ENCODE measurements at regions not wholly inside any gene's neighbourhood (a gene's known extent, or its start where the extent isn't known, plus 50 kb on each side); places are given as distances from the start of the nearest gene placed in this dataset.
"Not testable (repeated sequence)": the region's sequence is repeated elsewhere in the genome, so short reads cannot be mapped to it uniquely, and the experiment has no call there.

GRCh38 chr9:618478-618877, 223.0 kb upstream of the DMRT1 start:
- Mint-ChIP-seq H3K27ac (no peak overlapping the region), H3K4me1 (peaks cover 5 to 7% (median 6%) of the 10 kb centered on the region in 3 donors), H3K27me3 (peaks cover 1% of the 10 kb centered on the region), H3K36me3 (no peaks in the 10 kb centered on the region), H3K9me3 (no peaks in the 10 kb centered on the region), H3K4me3 (no peak overlapping the region)

DNA sequence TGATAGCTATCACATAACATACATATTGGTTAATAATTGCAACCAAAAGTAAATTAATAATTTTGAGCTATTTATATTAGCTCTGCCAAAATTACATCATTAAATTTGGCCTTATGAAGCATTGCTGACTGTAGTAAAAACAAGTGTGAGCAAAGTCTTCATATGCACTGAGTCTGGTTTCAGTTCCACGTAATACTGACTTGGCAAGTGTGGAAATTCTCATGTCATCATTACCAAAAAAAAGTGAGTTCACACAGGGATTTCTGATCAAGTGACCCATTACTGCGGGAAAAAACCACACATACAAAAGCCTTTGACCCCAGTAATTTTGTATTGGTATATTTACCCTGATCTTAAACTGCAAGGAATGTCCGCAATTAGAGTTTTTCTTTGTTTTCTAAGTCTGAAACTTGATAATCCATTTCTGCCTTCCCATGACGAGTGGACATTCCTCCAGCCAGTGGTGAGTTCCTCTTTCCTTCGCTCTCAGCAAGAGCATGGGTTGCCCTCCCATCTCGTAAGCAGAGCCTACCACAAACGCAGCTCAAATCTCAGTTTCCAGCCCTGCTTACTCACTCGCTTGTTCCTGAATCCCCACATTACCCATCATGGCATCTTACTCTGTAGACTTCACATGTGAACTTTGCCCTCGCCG, 220.2 kb upstream of the DMRT1 start:
- Mint-ChIP-seq H3K9me3 (no peaks in the 10 kb centered on the region), H3K36me3 (no peaks in the 10 kb centered on the region), H3K4me1 (peaks cover 0 to 6% (median 2%) of the 10 kb centered on the region in 3 donors), H3K4me3 (no peak overlapping the region), H3K27ac (no peak overlapping the region), H3K27me3 (peaks cover 1% of the 10 kb centered on the region)

- Mint-ChIP-seq H3K27me3 (peaks cover 1% of the 10 kb centered on the region), H3K4me3 (no peak overlapping the region), H3K9me3 (peaks cover 0 to 2% (median 0%) of the 10 kb centered on the region in 3 donors), H3K27ac (no peak overlapping the region), H3K36me3 (no peaks in the 10 kb centered on the region), H3K4me1 (peaks cover 0 to 10% (median 4%) of the 10 kb centered on the region in 3 donors)
Observed at GRCh38 chr9:624935-625500, 216.5 kb upstream of the DMRT1 start.

GRCh38 chr9:625613-626012, 215.9 kb upstream of the DMRT1 start:
- Mint-ChIP-seq H3K36me3 (no peaks in the 10 kb centered on the region), H3K27me3 (peaks cover 1% of the 10 kb centered on the region), H3K4me1 (peaks cover 0 to 10% (median 4%) of the 10 kb centered on the region in 3 donors), H3K9me3 (peaks cover 0 to 2% (median 0%) of the 10 kb centered on the region in 3 donors), H3K4me3 (no peak overlapping the region), H3K27ac (no peak overlapping the region)

DNA sequence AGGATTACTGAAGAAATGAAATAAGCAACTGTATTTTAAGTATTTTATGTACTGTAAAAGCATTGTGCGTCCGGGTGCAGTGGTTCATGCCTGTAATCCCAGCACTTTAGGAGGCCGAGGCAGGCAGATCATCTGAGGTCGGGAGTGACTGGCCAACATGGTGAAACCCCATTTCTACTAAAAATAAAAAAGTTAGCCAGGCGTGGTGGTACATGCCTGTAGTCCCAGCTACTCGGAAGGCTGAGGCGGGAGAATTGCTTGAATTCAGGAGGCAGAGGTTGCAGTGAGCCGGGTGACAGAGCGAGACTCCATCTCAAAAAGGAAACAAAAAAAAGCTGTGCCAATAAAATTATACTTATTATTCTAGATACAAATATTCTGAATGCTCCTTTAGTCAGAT, 215.4 kb upstream of the DMRT1 start:
- H3K4me3 Mint-ChIP-seq, H3K9me3 Mint-ChIP-seq, H3K36me3 Mint-ChIP-seq, H3K27me3 Mint-ChIP-seq, H3K27ac Mint-ChIP-seq: not testable (repeated sequence)
- peaks cover 0 to 10% (median 4%) of the 10 kb centered on the region in 3 donors for H3K4me1 Mint-ChIP-seq

DNA sequence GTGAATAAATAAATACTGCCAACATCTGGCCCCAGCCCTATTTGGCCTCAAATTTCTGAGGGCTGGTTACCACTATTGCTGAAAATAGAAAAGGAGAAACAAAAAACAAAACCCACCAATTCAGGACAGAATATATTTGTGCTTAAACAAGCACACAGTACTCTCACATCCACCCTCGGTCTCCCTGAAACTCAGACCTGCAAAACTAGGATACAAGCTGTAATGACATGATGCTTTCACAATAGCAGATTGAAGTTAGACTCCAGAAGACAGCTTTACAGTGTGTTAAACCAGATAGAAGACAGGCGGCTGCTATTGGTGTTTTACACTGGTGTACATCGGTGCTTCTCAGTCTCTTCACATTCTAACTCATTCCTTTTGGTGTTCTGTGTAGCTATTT, 214.9 kb upstream of the DMRT1 start:
- peaks cover 0 to 2% (median 0%) of the 10 kb centered on the region in 3 donors for H3K9me3 Mint-ChIP-seq
- H3K27me3 Mint-ChIP-seq = peaks cover 1% of the 10 kb centered on the region
- H3K4me1 Mint-ChIP-seq = peaks cover 0 to 10% (median 8%) of the 10 kb centered on the region in 3 donors
- H3K4me3 Mint-ChIP-seq = no peak overlapping the region
- no peaks in the 10 kb centered on the region for H3K36me3 Mint-ChIP-seq
- no peak overlapping the region for H3K27ac Mint-ChIP-seq

DNA sequence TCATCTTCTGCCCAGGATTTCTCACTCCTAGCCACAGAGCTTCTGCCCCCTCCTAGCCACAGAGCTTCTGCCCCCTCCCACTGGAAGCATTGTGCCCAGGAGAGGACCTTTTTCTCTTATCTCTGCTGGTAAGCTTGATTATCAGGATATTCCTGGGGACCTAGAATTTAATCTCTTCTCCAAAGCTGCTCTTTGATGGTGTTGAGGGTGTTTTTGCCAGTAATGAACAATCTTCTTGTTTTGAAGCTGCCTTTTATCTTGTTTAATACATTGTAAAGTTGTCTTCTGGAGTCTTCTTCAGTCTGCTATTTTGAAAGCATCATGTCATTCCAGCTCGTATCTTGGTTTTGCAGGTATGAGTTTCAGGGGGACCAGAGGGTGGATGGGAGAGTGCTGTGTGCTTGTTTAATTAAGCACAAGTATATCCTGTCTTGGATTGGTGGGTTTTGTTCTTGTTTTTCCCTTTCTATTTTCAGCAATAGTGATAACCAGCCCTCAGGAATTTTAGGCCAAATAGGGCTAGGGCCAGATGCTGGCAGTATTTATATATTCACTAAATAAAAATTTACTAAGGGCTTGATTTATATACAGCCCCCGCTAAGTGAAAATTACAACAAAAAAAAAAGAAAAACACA, 214.0 kb upstream of the DMRT1 start:
- peaks cover 0 to 10% (median 9%) of the 10 kb centered on the region in 3 donors for H3K4me1 Mint-ChIP-seq
- H3K27ac Mint-ChIP-seq = peak overlapping the region in 1 of 3 donors; percentile 17
- H3K9me3 Mint-ChIP-seq = peaks cover 0 to 2% (median 0%) of the 10 kb centered on the region in 3 donors
- no peaks in the 10 kb centered on the region for H3K36me3 Mint-ChIP-seq
- no peak overlapping the region for H3K4me3 Mint-ChIP-seq
- no peaks in the 10 kb centered on the region for H3K27me3 Mint-ChIP-seq

GRCh38 chr9:629146-629545, 212.4 kb upstream of the DMRT1 start:
- Mint-ChIP-seq H3K27ac (no peak overlapping the region), H3K4me3 (no peak overlapping the region), H3K36me3 (peaks cover 2% of the 10 kb centered on the region)

GRCh38 chr9:630817-631216, 210.7 kb upstream of the DMRT1 start:
- no peak overlapping the region for H3K27ac Mint-ChIP-seq

More at GRCh38 chr9:629146-629545, 212.4 kb upstream of the DMRT1 start:
- Mint-ChIP-seq H3K9me3 (peaks cover 0 to 4% (median 3%) of the 10 kb centered on the region in 3 donors), H3K27me3 (no peaks in the 10 kb centered on the region), H3K4me1 (peaks cover 0 to 10% (median 9%) of the 10 kb centered on the region in 3 donors)

GRCh38 chr9:631596-631995, 209.9 kb upstream of the DMRT1 start:
- H3K4me1 Mint-ChIP-seq = peaks cover 0 to 7% (median 4%) of the 10 kb centered on the region in 3 donors
- no peak overlapping the region for H3K27ac Mint-ChIP-seq
- H3K9me3 Mint-ChIP-seq = peaks cover 0 to 6% (median 5%) of the 10 kb centered on the region in 3 donors
- peaks cover 2% of the 10 kb centered on the region for H3K36me3 Mint-ChIP-seq
- H3K27me3 Mint-ChIP-seq = no peaks in the 10 kb centered on the region
- H3K4me3 Mint-ChIP-seq = no peak overlapping the region

More at GRCh38 chr9:630817-631216, 210.7 kb upstream of the DMRT1 start:
- Mint-ChIP-seq H3K4me1 (peaks cover 0 to 8% (median 6%) of the 10 kb centered on the region in 3 donors), H3K27me3 (no peaks in the 10 kb centered on the region), H3K36me3 (peaks cover 2% of the 10 kb centered on the region), H3K9me3 (peaks cover 0 to 6% (median 5%) of the 10 kb centered on the region in 3 donors), H3K4me3 (no peak overlapping the region)

DNA sequence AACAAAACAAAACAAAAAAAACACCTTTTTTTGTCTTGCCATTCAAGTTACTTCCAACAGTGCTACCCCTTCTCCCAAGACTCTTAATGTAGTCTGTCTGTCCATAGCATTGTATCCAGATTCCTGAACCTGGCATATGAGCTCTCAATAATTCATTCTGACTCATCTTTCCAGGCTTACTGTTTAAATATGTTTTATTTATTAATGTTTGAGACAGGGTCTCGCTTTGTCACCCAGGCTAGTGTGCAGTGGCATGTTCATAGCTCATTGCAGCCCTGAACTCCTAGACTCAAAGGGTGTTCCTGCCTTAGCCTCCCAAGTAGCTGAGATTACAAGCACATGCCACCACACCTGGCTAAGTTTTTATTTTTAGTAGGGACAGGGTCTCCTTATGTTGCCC, 208.0 kb upstream of the DMRT1 start:
- peaks cover 2% of the 10 kb centered on the region for H3K36me3 Mint-ChIP-seq
- H3K27me3 Mint-ChIP-seq = no peaks in the 10 kb centered on the region
- peaks cover 0 to 6% (median 5%) of the 10 kb centered on the region in 3 donors for H3K9me3 Mint-ChIP-seq
- no peak overlapping the region for H3K27ac Mint-ChIP-seq
- no peak overlapping the region for H3K4me3 Mint-ChIP-seq
- peaks cover 0 to 7% (median 4%) of the 10 kb centered on the region in 3 donors for H3K4me1 Mint-ChIP-seq

DNA sequence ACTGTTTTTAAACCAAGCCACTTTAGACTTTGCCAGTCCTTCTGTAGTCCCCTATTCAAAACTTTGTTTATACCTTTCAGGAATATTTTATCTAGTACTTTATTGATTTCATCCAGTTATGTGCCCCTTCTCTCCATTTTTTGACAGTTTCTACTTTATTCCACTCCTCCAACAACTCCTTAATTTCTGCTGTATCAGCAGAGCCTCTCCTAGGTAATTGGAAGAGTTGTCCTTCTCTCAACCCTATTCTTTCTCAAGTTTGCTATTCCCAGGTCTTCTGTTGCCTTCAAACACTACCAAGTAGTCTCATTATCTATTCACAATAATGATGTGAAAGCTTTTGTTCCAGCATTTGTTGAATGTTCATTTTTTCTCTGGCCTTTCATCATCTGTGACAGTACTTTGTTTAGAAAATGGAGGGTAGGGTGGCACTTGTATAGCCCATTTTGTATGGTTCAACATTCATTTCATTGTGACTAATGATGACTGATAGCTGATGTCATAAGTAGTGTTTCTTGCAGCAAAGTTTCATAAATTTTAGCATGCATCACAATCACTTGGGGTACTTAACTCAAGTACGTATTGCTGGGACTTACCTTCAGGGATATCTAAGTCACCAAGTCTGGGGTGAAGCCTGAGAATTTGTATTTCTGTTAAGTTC, 204.4 kb upstream of the DMRT1 start:
- Mint-ChIP-seq H3K9me3 (peaks cover 0 to 6% (median 3%) of the 10 kb centered on the region in 3 donors), H3K27ac (no peak overlapping the region), H3K36me3 (peaks cover 2% of the 10 kb centered on the region), H3K4me3 (no peak overlapping the region), H3K4me1 (peaks cover 0 to 1% (median 0%) of the 10 kb centered on the region in 3 donors), H3K27me3 (no peaks in the 10 kb centered on the region)

DNA sequence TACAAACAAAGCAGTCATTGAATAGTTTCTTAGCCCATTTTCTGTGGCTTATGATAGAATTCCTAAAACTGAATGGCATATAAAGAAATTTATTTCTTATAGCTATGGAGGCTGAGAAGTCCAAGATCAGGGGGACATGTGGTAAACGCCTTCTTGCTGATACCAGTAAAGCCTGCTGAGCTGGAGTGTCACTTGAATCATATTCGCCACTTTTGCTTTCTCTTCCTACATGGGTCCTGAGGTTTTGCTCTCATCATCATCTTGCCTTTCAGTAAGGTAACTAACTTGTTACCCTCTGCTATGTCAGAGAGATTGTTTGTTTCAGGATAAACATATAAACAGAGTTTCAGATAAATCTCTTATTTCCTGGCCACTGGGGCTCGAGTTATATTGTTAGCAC, 203.3 kb upstream of the DMRT1 start:
- Mint-ChIP-seq H3K27me3 (no peaks in the 10 kb centered on the region), H3K4me3 (no peak overlapping the region), H3K9me3 (peaks cover 0 to 6% (median 3%) of the 10 kb centered on the region in 3 donors), H3K36me3 (no peaks in the 10 kb centered on the region), H3K4me1 (peaks cover 0 to 5% (median 0%) of the 10 kb centered on the region in 3 donors), H3K27ac (no peak overlapping the region)

DNA sequence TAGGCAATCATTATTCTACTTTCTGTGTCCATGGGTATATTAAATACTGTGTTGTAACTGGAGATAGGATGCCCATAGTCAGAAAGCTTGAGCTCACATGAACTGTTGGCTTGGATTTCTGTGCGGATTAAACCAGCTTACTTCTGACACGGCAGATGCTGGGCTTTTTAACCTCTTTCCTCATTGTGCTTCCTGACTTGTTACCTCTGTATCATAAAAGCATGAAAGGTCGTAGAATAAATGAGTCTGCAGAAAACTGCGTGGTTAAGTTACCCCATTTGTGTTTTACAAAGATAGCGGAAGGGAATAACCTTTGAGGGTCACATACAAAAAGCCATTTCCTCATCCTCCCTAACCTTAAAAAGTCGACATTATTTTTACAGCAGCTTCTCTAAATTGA, 199.5 kb upstream of the DMRT1 start:
- Mint-ChIP-seq H3K36me3 (no peaks in the 10 kb centered on the region), H3K27me3 (no peaks in the 10 kb centered on the region), H3K4me3 (no peak overlapping the region), H3K27ac (peak overlapping the region in 1 of 3 donors; percentile 54), H3K9me3 (no peaks in the 10 kb centered on the region), H3K4me1 (peaks cover 0 to 9% (median 7%) of the 10 kb centered on the region in 3 donors)

GRCh38 chr9:643966-644365, 197.5 kb upstream of the DMRT1 start:
- no peak overlapping the region for H3K27ac Mint-ChIP-seq
- no peaks in the 10 kb centered on the region for H3K9me3 Mint-ChIP-seq
- H3K36me3 Mint-ChIP-seq = no peaks in the 10 kb centered on the region
- peaks cover 0 to 9% (median 7%) of the 10 kb centered on the region in 3 donors for H3K4me1 Mint-ChIP-seq
- no peak overlapping the region for H3K4me3 Mint-ChIP-seq
- no peaks in the 10 kb centered on the region for H3K27me3 Mint-ChIP-seq
